HG03025 (cell line): ENCODE measurements at regions not wholly inside any gene's neighbourhood (a gene's known extent, or its start where the extent isn't known, plus 50 kb on each side); places are given as distances from the start of the nearest gene placed in this dataset.

Source experiments
- ATAC-seq: cut with Tn5 transposase; IDR thresholded peaks from one replicate; pipeline ENCODE4 v1.9.1; 2021; ENCODE audit warnings: mild to moderate bottlenecking, moderate library complexity; ENCODE audit not compliant: unreplicated experiment, low FRiP score

- no peak for ATAC-seq
Observed at GRCh38 chr11:15613251-15613650, 498.5 kb downstream of the INSC start.

- ATAC-seq = no peak
Observed at GRCh38 chr11:15613789-15614188, 499.1 kb downstream of the INSC start.

GRCh38 chr11:15615398-15616096 is 500.8 kb downstream of the INSC start:
- no peak for ATAC-seq

- ATAC-seq = no peak
Observed at GRCh38 chr11:15616130-15617105, 501.7 kb downstream of the INSC start.

- ATAC-seq = no peak
Observed at GRCh38 chr11:15617126-15617525, 502.4 kb downstream of the INSC start.

- no peak for ATAC-seq
Observed at GRCh38 chr11:15618583-15619032, 503.9 kb downstream of the INSC start.

- no peak for ATAC-seq
Observed at GRCh38 chr11:15621565-15621964, 506.8 kb downstream of the INSC start.

GRCh38 chr11:15622231-15622890 is 507.6 kb downstream of the INSC start:
- no peak for ATAC-seq

- no peak for ATAC-seq
Observed at GRCh38 chr11:15624701-15625100, 510.0 kb downstream of the INSC start.

GRCh38 chr11:15625691-15626090 is 511.0 kb downstream of the INSC start:
- no peak for ATAC-seq

GRCh38 chr11:15627560-15627959 is 512.8 kb downstream of the INSC start:
- no peak for ATAC-seq

- ATAC-seq = no peak
Observed at GRCh38 chr11:15629690-15630321, 515.1 kb downstream of the INSC start.

- ATAC-seq = no peak
Observed at GRCh38 chr11:15630896-15631295, 516.2 kb downstream of the INSC start.

GRCh38 chr11:15635521-15635920 is 520.8 kb downstream of the INSC start:
- no peak for ATAC-seq

GRCh38 chr11:15636521-15637089 is 521.9 kb downstream of the INSC start:
- no peak for ATAC-seq

- no peak for ATAC-seq
Observed at GRCh38 chr11:15638386-15638787, 523.7 kb downstream of the INSC start.

GRCh38 chr11:15640318-15640717 is 525.6 kb downstream of the INSC start:
- no peak for ATAC-seq

- no peak for ATAC-seq
Observed at GRCh38 chr11:15641271-15642045, 526.7 kb downstream of the INSC start.

GRCh38 chr11:15645201-15645600 is 530.5 kb downstream of the INSC start:
- ATAC-seq = no peak
